IPS-15b (cell line): ENCODE measurements at regions not wholly inside any gene's neighbourhood (a gene's known extent, or its start where the extent isn't known, plus 50 kb on each side); places are given as distances from the start of the nearest gene placed in this dataset.
"Not testable (repeated sequence)": the region's sequence is repeated elsewhere in the genome, so short reads cannot be mapped to it uniquely, and the experiment has no call there.

ENCODE experiments used
- H3K27me3 ChIP-seq: one replicate; pipeline ENCODE4 v1.6.1; 2013; ENCODE audit warnings: low read length; ENCODE audit not compliant: control insufficient read depth, insufficient read depth
- H3K36me3 ChIP-seq: one replicate; pipeline ENCODE4 v1.6.1; 2013; ENCODE audit warnings: low read length; ENCODE audit not compliant: control insufficient read depth, insufficient read depth
- H3K4me1 ChIP-seq: one replicate; pipeline ENCODE4 v1.6.1; 2013; ENCODE audit warnings: mild to moderate bottlenecking, low read length; ENCODE audit not compliant: control insufficient read depth, insufficient read depth
- H3K4me3 ChIP-seq: one replicate; pipeline ENCODE4 v1.5.1; 2013; ENCODE audit warnings: low read depth, low read length
- H3K9ac ChIP-seq: one replicate; pipeline ENCODE4 v1.6.1; 2013; ENCODE audit warnings: low read depth, mild to moderate bottlenecking, low read length
- H3K9me3 ChIP-seq: one replicate; pipeline ENCODE4 v1.6.1; 2013; ENCODE audit warnings: mild to moderate bottlenecking, low read length; ENCODE audit not compliant: control insufficient read depth, insufficient read depth

GRCh38 chr9:102499468-102499867, 495.7 kb upstream of the CYLC2 start:
- Histone ChIP-seq H3K9ac (no peak overlapping the region), H3K36me3 (no peaks in the 10 kb centered on the region), H3K4me1 (no peaks in the 10 kb centered on the region), H3K9me3 (no peaks in the 10 kb centered on the region), H3K27me3 (no peaks in the 10 kb centered on the region), H3K4me3 (no peak overlapping the region)

DNA sequence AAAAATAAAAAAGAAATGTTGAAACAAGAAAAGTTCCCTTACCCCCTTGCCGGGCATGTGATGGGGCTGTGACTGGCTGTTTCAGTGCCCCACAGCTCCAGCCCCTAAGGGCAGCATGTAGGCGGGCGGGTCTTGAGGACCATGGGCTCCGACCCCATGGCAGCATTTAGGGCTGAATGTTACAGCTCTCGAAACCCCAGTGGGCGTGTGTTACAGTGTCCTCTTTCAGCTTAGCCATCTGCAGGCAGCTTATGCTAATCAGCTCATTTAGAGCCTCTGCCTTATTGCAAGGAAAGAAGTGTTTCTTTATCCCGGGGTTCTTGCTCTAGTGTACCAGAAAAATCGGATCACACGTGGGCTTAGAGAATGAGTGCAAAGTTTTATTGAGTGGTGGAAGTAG, 497.4 kb upstream of the CYLC2 start:
- Histone ChIP-seq H3K4me3 (no peak overlapping the region), H3K27me3 (no peaks in the 10 kb centered on the region), H3K9me3 (no peaks in the 10 kb centered on the region), H3K4me1 (no peaks in the 10 kb centered on the region), H3K36me3 (no peaks in the 10 kb centered on the region), H3K9ac (no peak overlapping the region)

DNA sequence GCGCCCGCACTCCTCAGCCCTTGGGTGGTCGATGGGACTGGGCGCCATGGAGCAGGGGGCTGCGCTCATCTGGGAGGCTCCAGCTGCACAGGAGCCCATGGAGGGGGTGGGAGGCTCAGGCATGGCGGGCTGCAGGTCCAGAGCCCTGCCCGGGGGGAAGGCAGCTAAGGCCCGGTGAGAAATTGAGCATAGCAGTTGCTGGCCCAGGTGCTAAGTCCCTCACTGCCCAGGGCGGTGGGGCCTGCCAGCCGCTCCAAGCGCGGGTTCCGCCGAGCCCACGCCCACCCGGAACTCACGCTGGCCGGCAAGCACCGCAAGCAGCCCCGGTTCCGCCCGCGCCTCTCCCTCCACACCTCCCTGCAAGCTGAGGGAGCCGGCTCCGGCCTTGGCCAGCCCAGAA, 508.2 kb upstream of the CYLC2 start:
- H3K4me1 ChIP-seq, H3K9me3 ChIP-seq, H3K27me3 ChIP-seq, H3K36me3 ChIP-seq, H3K9ac ChIP-seq, H3K4me3 ChIP-seq: not testable (repeated sequence)

DNA sequence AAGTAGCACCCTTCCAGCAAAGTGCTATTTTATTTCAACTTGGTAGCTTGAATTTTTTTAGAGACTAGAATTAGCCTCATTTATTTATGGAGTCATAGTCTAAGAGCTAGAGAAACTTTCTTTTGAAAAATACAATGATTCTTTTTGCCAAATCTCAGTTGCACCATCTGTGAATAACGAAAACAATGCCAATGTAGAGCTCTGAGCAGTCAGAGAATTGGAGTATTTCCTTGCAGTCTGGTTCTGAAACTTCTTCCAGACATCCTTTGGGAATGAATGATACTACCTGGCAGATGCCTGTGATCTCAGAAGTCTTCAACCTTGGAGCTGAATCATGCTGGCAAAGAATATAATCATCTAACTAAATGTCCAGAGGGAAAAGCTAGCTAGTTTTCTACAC, 511.5 kb upstream of the CYLC2 start:
- Histone ChIP-seq H3K9ac (no peak overlapping the region), H3K9me3 (no peaks in the 10 kb centered on the region), H3K27me3 (no peaks in the 10 kb centered on the region), H3K36me3 (no peaks in the 10 kb centered on the region), H3K4me3 (no peak overlapping the region), H3K4me1 (no peaks in the 10 kb centered on the region)

DNA sequence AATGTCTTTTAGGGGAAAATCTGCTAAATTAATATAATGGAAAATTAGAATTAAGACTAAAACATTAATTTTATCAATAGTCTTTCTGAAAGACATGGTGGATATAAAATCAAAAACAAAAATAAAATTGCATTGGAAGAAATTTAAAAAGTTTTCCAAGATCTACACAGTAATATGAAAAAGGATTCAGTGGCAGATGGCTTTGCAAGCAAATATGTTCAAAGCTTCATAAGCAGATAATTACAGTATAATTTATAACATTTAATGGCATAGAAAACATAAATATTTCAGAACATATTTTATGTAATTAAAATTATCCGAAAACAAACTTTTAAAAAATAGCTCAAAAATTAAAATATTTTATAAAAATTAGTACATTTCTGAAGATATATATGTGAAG, 512.4 kb upstream of the CYLC2 start:
- no peak overlapping the region for H3K9ac ChIP-seq
- H3K9me3 ChIP-seq = no peaks in the 10 kb centered on the region
- H3K36me3 ChIP-seq = no peaks in the 10 kb centered on the region
- H3K27me3 ChIP-seq = no peaks in the 10 kb centered on the region
- H3K4me3 ChIP-seq = no peak overlapping the region
- H3K4me1 ChIP-seq = no peaks in the 10 kb centered on the region

- no peaks in the 10 kb centered on the region for H3K9me3 ChIP-seq
Observed at GRCh38 chr9:102479191-102479590, 515.9 kb upstream of the CYLC2 start.

GRCh38 chr9:102474357-102474756, 520.8 kb upstream of the CYLC2 start:
- Histone ChIP-seq H3K27me3 (no peaks in the 10 kb centered on the region), H3K36me3 (no peaks in the 10 kb centered on the region), H3K9ac (no peak overlapping the region), H3K9me3 (no peaks in the 10 kb centered on the region), H3K4me3 (no peak overlapping the region), H3K4me1 (no peaks in the 10 kb centered on the region)

More at GRCh38 chr9:102479191-102479590, 515.9 kb upstream of the CYLC2 start:
- H3K4me1 ChIP-seq = no peaks in the 10 kb centered on the region
- H3K27me3 ChIP-seq = no peaks in the 10 kb centered on the region
- no peak overlapping the region for H3K4me3 ChIP-seq
- H3K9ac ChIP-seq = no peak overlapping the region
- no peaks in the 10 kb centered on the region for H3K36me3 ChIP-seq

GRCh38 chr9:102469430-102469829, 525.7 kb upstream of the CYLC2 start:
- H3K9me3 ChIP-seq, H3K9ac ChIP-seq, H3K4me3 ChIP-seq, H3K27me3 ChIP-seq, H3K4me1 ChIP-seq, H3K36me3 ChIP-seq: not testable (repeated sequence)

DNA sequence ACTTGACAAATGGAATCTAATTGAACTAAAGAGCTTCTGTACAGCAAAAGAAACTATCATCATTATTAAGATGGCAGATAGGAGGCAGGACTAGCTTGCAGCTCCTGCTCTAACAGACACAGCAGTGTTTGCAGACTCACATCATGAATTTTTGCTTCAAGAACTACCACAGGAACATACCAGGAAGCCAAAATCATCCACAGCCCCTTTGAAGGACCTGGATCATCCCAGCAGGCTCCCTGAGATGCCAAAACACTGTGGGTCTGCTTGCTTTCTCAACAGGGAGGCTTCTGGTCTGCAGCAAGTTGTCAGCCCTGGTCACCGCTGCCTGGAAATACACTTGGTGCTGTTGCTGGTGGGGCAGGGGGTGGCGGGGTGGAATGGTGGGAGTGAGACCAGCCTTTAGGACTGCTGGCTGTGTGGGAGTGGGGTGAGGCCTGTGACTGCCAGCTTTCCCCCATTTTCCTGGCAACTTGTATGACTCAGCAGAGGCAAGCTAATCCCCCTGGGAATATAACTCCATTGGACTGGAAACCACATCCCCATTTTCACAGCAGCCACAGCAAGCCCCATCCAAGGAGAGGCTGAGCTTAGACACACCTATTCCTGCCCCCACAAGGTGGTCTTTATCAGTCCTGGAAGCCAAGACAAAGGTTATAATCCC, 533.8 kb upstream of the CYLC2 start:
- Histone ChIP-seq H3K4me1 (no peaks in the 10 kb centered on the region), H3K9ac (no peak overlapping the region), H3K27me3 (no peaks in the 10 kb centered on the region), H3K4me3 (no peak overlapping the region), H3K36me3 (no peaks in the 10 kb centered on the region), H3K9me3 (no peaks in the 10 kb centered on the region)

- no peaks in the 10 kb centered on the region for H3K36me3 ChIP-seq
- no peaks in the 10 kb centered on the region for H3K9me3 ChIP-seq
- no peaks in the 10 kb centered on the region for H3K27me3 ChIP-seq
- no peak overlapping the region for H3K9ac ChIP-seq
- no peak overlapping the region for H3K4me3 ChIP-seq
- no peaks in the 10 kb centered on the region for H3K4me1 ChIP-seq
Observed at GRCh38 chr9:102459828-102460227, 535.3 kb upstream of the CYLC2 start.

DNA sequence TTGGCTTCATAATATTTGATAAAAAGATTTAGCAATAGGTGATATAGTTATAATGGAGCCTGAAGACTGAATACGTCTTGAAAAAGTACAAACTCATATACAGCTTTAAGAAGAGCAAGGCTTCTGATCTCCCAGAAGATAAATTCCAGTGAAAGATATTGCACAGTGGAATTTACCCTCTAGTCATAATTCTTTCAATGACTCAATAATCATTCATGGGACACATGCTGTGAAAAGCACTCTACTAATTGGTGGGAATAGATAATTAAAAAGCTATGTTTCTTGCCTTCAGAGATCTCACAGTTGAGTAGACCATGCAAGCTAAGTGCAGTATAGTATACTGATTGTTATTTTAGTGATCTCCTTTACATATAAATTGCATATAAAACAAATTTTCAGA, 538.6 kb upstream of the CYLC2 start:
- H3K27me3 ChIP-seq = no peaks in the 10 kb centered on the region
- no peaks in the 10 kb centered on the region for H3K4me1 ChIP-seq
- no peaks in the 10 kb centered on the region for H3K36me3 ChIP-seq
- no peak overlapping the region for H3K4me3 ChIP-seq
- H3K9ac ChIP-seq = no peak overlapping the region
- no peaks in the 10 kb centered on the region for H3K9me3 ChIP-seq

DNA sequence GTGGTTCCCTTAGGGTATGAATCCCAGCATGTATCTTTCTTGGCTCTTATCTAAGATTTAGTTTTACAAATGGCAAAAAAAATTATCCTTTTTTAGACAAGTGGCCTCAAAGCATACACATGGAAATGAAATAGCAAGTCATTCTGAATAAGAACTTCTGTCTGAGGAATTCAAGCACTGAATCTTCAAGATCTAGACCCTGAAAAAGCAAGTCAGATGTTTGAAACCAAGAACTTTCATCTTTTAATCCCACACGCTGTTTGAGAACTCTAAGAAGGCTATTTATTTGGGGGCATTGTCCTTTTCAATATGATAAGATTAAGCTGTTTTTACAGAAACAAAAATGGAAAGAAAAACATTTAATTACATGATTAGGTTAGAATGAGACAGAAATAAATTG, 549.2 kb upstream of the CYLC2 start:
- Histone ChIP-seq H3K4me1 (no peaks in the 10 kb centered on the region), H3K36me3 (no peaks in the 10 kb centered on the region), H3K9me3 (no peaks in the 10 kb centered on the region), H3K4me3 (no peak overlapping the region), H3K9ac (no peak overlapping the region), H3K27me3 (no peaks in the 10 kb centered on the region)
